ENCODE measurements at regions not wholly inside any gene's neighbourhood (a gene's known extent, or its start where the extent isn't known, plus 50 kb on each side); places are given as distances from the start of the nearest gene placed in this dataset.
A peak's percentile ranks its signal among the peaks of the same experiment; 100 is the strongest.

DNA sequence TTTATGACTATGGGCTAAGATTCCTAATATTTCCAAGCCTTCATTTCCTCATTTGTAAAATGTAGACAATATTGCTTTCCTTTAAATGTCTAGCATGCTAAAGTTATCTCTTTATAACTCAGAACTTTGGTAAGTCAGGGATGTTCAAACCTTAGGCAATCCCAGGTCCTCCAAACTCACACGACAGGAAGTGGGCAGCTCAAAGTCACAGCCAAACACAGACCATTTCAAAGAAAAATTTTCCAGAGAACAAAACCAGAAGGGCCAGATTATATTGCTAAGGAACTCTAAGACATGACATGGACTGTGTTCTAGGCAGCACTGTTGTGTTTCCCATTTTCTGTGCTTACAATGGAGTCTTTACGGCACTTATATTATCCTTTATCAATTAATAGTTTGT, 87.8 kb upstream of the DYNC1I1 start:
- in situ Hi-C loops (cut with HindIII; ENCODE audit: low pct_unique_long_range_greater_than_20kb, low sequenced_read_pairs): no loop called here
- DNase-seq (ENCODE audit: low read depth in 1 of 2, low spot score in 1 of 2): no peak
- TF ChIP-seq JUND (IDR thresholded peaks at IDR 0.05; ENCODE audit: low read depth): no peak

DNA sequence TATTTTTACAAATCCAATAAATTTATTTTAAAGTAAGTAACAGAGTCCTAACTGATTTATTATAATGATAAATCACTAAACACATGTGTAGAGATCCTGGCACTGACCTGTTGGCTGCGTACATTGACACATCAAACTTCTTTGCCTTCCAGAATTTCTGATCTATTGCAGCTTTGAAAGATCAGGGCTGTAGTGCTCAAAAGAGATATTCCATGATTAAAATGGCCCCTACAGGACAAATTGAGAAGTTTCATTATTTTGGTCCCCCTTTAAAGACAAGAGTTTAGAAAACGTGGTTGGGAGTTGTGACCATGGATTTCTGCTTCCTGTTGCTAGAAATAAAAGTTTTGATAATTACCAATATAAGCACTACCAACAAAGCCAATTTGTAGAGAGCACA, 87.7 kb upstream of the PDK4 start:
- peak in 1 of 2 experiments; percentile 53 for DNase-seq (ENCODE audit: low read depth in 1 of 2, low spot score in 1 of 2)
- in situ Hi-C loops (cut with HindIII; ENCODE audit: low pct_unique_long_range_greater_than_20kb, low sequenced_read_pairs): no loop called here
- TF ChIP-seq JUND (IDR thresholded peaks at IDR 0.05; ENCODE audit: low read depth): no peak

DNA sequence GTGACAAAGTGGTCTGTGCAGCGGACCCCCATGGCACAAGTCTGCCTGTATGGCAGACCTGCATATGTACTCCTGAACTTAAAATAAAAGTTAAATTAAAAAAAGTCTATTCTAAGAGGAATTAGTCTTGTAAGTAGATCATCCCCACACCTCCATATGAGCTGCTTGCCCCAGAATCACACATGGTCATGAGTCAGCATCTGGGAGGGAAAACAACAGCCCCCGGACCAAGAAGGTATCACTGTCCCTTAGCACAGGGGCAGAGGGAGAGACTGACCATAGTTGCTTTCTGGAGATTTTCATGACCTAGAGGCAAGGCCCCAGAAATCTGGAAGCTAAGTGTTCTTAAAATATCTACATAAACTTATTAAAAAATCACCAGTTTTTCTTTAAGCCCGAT, 86.6 kb upstream of the PDK4 start:
- in situ Hi-C loops (cut with HindIII; ENCODE audit: low pct_unique_long_range_greater_than_20kb, low sequenced_read_pairs): no loop called here
- no peak for TF ChIP-seq JUND (IDR thresholded peaks at IDR 0.05; ENCODE audit: low read depth)
- no peak for DNase-seq (ENCODE audit: low read depth in 1 of 2, low spot score in 1 of 2)

DNA sequence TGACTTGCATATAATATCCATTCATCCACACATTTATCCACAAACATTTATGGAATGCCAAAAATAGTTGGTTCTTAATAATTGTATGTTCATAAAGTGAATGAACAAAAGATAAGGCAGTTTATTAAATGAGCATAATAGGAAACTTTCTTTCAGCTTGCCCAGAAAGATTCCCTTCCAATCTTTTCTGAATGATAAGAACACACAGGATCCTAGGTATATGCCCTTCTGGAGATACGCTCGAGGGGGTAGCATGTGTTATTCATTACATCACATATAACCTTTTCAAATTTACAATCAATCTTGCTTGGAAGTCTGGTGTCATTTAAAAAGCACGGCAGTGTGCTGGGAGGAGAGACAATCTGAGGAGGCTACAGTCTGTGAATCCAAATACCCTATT, 80.4 kb upstream of the PDK4 start:
- in situ Hi-C loops (cut with HindIII; ENCODE audit: low pct_unique_long_range_greater_than_20kb, low sequenced_read_pairs): no loop called here
- DNase-seq (ENCODE audit: low read depth in 1 of 2, low spot score in 1 of 2): no peak
- no peak for TF ChIP-seq JUND (IDR thresholded peaks at IDR 0.05; ENCODE audit: low read depth)

GRCh38 chr7:95675632-95676031, 79.3 kb upstream of the PDK4 start:
- TF ChIP-seq JUND (IDR thresholded peaks at IDR 0.05; ENCODE audit: low read depth): no peak
- no peak for DNase-seq (ENCODE audit: low read depth in 1 of 2, low spot score in 1 of 2)
- in situ Hi-C loops (cut with HindIII; ENCODE audit: low pct_unique_long_range_greater_than_20kb, low sequenced_read_pairs): no loop called here

DNA sequence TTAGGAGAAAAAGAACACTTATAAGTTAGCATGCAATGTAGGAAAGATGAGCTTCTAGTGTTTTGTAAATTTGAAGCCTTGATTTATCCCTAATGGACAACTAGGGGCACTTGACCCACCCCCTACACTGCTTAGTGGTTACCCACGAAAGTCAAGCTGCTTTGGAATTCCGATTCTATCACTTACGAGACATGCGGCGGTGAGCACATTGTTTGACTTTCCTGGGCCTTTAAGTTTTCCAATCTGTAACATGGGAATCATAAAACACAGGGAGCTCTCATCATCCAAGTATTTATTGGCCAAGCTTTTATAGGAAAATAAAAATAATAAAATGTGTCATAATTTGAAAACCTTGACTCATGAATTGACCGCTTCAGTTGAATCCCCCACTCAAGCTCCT, 78.7 kb upstream of the PDK4 start:
- TF ChIP-seq JUND (IDR thresholded peaks at IDR 0.05; ENCODE audit: low read depth): no peak
- DNase-seq (ENCODE audit: low read depth in 1 of 2, low spot score in 1 of 2): no peak
- in situ Hi-C loops (cut with HindIII; ENCODE audit: low pct_unique_long_range_greater_than_20kb, low sequenced_read_pairs): no loop called here

DNA sequence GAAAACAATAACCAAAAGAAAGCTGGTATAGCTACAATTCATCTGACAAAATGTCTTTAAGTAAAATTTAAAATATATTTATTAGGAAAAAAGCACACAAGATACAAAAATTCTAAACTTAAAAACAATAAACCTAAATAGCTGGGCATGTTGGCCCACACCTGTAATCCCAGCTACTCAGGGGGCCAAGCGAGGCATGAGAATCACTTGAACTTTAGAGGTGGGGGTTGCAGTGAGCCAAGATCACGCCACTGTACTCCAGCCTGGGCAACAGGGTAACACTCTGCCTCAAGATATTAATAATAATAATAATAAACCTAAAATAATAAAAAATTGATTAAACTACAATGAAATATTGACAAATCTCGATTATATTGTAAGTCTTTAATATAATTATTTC, 77.8 kb upstream of the PDK4 start:
- in situ Hi-C loops (cut with HindIII; ENCODE audit: low pct_unique_long_range_greater_than_20kb, low sequenced_read_pairs): no loop called here
- no peak for TF ChIP-seq JUND (IDR thresholded peaks at IDR 0.05; ENCODE audit: low read depth)
- no peak for DNase-seq (ENCODE audit: low read depth in 1 of 2, low spot score in 1 of 2)

DNA sequence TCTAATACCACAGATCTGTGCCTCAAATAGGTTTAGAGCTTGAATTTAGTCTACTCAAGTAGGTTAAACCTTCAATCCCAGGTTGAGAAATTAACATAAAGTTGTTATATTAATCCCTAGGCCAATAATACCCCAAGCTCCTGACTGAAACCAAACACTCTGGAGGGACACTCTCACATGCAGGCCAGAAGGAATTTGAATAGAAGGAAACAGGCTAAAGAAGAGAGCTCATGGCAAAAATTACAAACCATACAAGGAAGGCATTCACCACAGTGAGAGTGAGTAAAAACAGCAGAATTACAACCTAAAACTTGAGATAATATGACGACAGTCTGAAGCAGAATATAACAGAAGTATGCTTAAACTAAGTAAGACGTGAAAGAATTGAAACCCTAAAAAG, 76.1 kb upstream of the PDK4 start:
- in situ Hi-C loops (cut with HindIII; ENCODE audit: low pct_unique_long_range_greater_than_20kb, low sequenced_read_pairs): no loop called here
- no peak for DNase-seq (ENCODE audit: low read depth in 1 of 2, low spot score in 1 of 2)

GRCh38 chr7:95669513-95669912, 73.2 kb upstream of the PDK4 start:
- in situ Hi-C loops (cut with HindIII; ENCODE audit: low pct_unique_long_range_greater_than_20kb, low sequenced_read_pairs): no loop called here
- TF ChIP-seq JUND (IDR thresholded peaks at IDR 0.05; ENCODE audit: low read depth): no peak
- no peak for DNase-seq (ENCODE audit: low read depth in 1 of 2, low spot score in 1 of 2)

More for the DNA sequence above, 76.1 kb upstream of the PDK4 start:
- TF ChIP-seq JUND (IDR thresholded peaks at IDR 0.05; ENCODE audit: low read depth): no peak

DNA sequence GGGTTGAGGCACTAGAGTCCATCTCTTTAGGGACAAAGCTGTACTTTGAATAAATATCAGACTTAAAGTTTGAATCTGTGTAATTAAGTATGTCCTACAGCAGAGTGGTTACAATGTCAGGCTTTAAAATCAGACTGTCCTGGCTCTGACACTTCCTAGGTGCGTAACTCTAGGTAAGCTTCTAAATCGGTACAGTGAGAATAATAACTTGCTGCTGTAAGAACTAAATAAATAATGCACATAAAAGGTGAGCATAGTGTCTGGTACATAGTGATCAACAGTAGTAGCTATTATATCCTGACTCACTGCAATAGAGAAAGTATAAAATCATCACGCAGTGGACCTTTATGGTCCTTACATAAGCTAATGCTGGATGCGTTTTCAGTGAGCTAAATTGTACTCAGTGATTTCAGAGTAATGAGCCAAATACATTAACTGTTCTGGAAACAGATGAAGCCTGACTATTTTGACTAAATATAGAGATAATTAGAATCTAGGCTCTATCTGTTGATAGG, 72.2 kb upstream of the PDK4 start:
- no peak for TF ChIP-seq JUND (IDR thresholded peaks at IDR 0.05; ENCODE audit: low read depth)
- DNase-seq (ENCODE audit: low read depth in 1 of 2, low spot score in 1 of 2): no peak
- in situ Hi-C loops (cut with HindIII; ENCODE audit: low pct_unique_long_range_greater_than_20kb, low sequenced_read_pairs): no loop called here

- no peak for DNase-seq (ENCODE audit: low read depth in 1 of 2, low spot score in 1 of 2)
- in situ Hi-C loops (cut with HindIII; ENCODE audit: low pct_unique_long_range_greater_than_20kb, low sequenced_read_pairs): no loop called here
- TF ChIP-seq JUND (IDR thresholded peaks at IDR 0.05; ENCODE audit: low read depth): no peak
These were observed 66.7 kb upstream of the PDK4 start for GRCh38 chr7:95662987-95663386.

DNA sequence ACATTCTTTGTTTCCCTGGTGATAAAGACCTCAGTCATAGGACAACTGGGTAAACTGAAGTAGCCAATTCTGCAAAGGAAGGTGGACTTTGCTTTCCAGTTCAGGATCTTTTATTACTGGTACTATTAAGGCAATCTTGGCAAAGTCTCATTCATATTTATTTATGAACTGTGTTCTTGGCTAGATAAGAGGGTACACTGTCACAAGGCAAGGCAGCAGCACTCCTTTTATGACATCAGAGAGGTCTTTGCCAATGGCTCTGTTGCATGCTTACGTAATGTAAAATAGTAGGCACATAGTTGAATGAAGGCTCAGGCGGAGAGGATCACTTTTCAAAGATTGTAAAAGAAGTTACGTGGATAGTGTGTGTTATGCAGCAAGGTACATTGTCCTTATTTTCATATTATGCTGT, 63.7 kb upstream of the PDK4 start:
- no peak for TF ChIP-seq JUND (IDR thresholded peaks at IDR 0.05; ENCODE audit: low read depth)
- DNase-seq (ENCODE audit: low read depth in 1 of 2, low spot score in 1 of 2): no peak

DNA sequence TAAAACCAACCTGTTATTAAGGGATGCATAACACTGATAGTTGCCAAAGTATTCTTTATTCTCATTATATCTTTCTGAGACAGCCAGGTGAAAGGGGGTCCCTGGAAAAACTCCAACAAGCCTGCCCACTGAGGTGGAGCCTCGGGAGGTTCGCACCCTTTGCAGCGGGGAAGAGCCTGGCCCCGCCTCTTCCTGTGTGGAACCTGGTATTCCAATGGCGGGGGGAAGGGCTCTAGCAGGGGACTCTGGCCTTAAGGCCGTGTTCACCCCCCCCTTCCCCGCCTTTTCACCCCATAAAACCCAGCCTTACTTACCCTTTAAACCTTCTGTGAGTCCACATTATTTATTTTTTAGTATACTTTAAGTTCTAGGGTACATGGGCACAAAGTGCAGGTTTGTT, 62.4 kb upstream of the PDK4 start:
- in situ Hi-C loops (cut with HindIII; ENCODE audit: low pct_unique_long_range_greater_than_20kb, low sequenced_read_pairs): no loop called here
- no peak for DNase-seq (ENCODE audit: low read depth in 1 of 2, low spot score in 1 of 2)
- no peak for TF ChIP-seq JUND (IDR thresholded peaks at IDR 0.05; ENCODE audit: low read depth)

More for the DNA sequence above, 63.7 kb upstream of the PDK4 start:
- in situ Hi-C loops (cut with HindIII; ENCODE audit: low pct_unique_long_range_greater_than_20kb, low sequenced_read_pairs): no loop called here

DNA sequence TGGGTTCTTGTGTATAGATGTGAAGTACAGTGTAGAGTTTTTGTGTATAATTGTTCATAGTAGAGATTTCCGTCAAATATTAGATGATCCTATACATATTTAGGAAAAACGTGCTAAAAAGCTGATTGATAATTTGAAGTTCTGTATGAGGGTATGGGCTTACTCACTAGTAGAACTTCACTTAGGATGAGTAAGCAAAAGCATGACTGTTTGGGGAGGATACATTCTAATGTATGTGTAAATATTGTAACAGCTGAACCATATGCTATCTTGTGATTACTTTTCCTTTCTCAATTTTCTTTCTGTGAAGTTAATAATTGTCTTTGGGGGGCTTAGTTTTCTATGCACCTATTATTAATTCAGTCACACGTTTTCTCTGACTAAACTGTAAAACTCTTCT, 53.2 kb upstream of the PDK4 start:
- DNase-seq (ENCODE audit: low read depth in 1 of 2, low spot score in 1 of 2): no peak
- no peak for TF ChIP-seq JUND (IDR thresholded peaks at IDR 0.05; ENCODE audit: low read depth)

More for the DNA sequence above, 53.2 kb upstream of the PDK4 start:
- in situ Hi-C loops (cut with HindIII; ENCODE audit: low pct_unique_long_range_greater_than_20kb, low sequenced_read_pairs): no loop called here
